Endothelial cell (in vitro differentiated cells): ENCODE measurements at regions not wholly inside any gene's neighbourhood (a gene's known extent, or its start where the extent isn't known, plus 50 kb on each side); places are given as distances from the start of the nearest gene placed in this dataset.

Experiments used
- DNase-seq: peaks from one replicate; pipeline ENCODE4 v3.0.0; 2021; ENCODE audit warnings: low spot score
- H3K27ac Mint-ChIP-seq: one replicate; pipeline ENCODE4 v1.8.0; 2021; ENCODE audit warnings: mixed read lengths, inconsistent platforms; ENCODE audit not compliant: unreplicated experiment
- H3K27me3 Mint-ChIP-seq: one replicate; pipeline ENCODE4 v1.8.0; 2021; ENCODE audit warnings: mild to moderate bottlenecking, moderate library complexity, mixed read lengths, inconsistent platforms; ENCODE audit not compliant: unreplicated experiment
- H3K36me3 Mint-ChIP-seq: one replicate; pipeline ENCODE4 v1.8.0; 2021; ENCODE audit warnings: mild to moderate bottlenecking, low read depth, mixed read lengths, inconsistent platforms; ENCODE audit not compliant: unreplicated experiment
- H3K4me1 Mint-ChIP-seq: one replicate; pipeline ENCODE4 v1.8.0; 2021; ENCODE audit warnings: mild to moderate bottlenecking, mixed read lengths, inconsistent platforms; ENCODE audit not compliant: unreplicated experiment
- H3K4me3 Mint-ChIP-seq: one replicate; pipeline ENCODE4 v1.8.0; 2021; ENCODE audit warnings: mild to moderate bottlenecking, mixed read lengths, inconsistent platforms; ENCODE audit not compliant: unreplicated experiment
- H3K9me3 Mint-ChIP-seq: one replicate; pipeline ENCODE4 v1.8.0; 2021; ENCODE audit warnings: mixed read lengths, inconsistent platforms; ENCODE audit not compliant: unreplicated experiment
- TF ChIP-seq, protein P1 (sequence below): fragments of 200-600 bp; sonication (generic); IDR thresholded peaks from one replicate; pipeline ENCODE4 v1.5.0; 2021; ENCODE audit warnings: antibody characterized with exemption; ENCODE audit not compliant: unreplicated experiment

DNA sequence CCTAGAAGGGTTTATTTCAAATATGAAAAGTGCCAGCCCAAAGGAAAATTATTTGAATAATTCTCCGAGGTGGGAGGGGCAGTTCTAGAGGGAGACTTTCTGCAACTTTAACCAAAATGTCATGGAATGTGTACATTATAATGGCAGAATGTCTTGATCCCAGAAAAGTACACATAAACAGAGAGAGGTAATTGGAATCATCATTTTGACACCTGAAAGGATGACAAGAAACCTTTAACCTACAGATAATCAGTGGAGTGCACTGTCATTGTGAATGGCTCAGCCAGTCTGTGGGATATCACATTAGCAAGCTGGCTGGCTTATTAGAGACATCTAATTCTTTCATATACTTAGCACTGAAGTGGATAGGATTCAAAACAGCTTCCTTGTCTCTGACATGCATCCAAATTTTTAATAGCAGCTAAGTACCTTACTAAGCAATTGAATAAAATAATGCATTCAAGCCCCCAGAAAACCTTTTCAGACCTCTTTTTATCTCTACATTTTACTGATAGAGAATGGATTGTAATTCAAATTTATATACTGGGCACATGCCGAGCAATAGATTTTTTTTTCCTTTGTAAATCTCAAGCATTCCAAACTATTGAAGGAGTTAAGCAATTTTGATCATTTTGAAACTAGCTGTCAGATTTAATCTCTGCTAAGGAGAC lies 468.6 kb downstream of the COG6 start:
- Mint-ChIP-seq H3K9me3 (no peaks in the 10 kb centered on the region), H3K4me1 (peaks cover 3% of the 10 kb centered on the region), H3K4me3 (no peak overlapping the region), H3K27ac (no peak overlapping the region), H3K27me3 (peaks cover 2% of the 10 kb centered on the region), H3K36me3 (no peaks in the 10 kb centered on the region)
- DNase-seq: no peak
- TF ChIP-seq, protein P1, sequence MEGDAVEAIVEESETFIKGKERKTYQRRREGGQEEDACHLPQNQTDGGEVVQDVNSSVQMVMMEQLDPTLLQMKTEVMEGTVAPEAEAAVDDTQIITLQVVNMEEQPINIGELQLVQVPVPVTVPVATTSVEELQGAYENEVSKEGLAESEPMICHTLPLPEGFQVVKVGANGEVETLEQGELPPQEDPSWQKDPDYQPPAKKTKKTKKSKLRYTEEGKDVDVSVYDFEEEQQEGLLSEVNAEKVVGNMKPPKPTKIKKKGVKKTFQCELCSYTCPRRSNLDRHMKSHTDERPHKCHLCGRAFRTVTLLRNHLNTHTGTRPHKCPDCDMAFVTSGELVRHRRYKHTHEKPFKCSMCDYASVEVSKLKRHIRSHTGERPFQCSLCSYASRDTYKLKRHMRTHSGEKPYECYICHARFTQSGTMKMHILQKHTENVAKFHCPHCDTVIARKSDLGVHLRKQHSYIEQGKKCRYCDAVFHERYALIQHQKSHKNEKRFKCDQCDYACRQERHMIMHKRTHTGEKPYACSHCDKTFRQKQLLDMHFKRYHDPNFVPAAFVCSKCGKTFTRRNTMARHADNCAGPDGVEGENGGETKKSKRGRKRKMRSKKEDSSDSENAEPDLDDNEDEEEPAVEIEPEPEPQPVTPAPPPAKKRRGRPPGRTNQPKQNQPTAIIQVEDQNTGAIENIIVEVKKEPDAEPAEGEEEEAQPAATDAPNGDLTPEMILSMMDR: no peak

DNA sequence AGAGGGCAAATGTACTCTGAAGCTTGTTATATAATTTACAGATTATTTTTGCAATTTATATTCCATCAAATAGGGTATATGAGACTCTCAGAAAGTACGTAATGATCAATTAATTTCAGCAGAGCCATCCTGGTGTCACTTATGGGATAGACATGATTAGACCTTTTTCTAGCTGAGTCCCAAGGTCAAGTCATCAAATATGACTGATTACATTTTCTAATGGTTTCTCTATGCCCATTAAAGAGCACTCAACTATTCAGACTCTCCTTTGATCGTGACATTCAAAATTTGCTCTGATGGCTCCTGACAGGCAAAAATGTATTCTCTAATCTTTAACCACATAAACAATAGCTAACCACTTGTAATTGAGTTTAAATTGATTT lies 469.2 kb downstream of the COG6 start:
- H3K36me3 Mint-ChIP-seq: no peaks in the 10 kb centered on the region
- H3K4me1 Mint-ChIP-seq: peaks cover 3% of the 10 kb centered on the region
- H3K4me3 Mint-ChIP-seq: no peak overlapping the region
- TF ChIP-seq, protein P1: no peak
- DNase-seq: no peak
- no peak overlapping the region for H3K27ac Mint-ChIP-seq
- peaks cover 3% of the 10 kb centered on the region for H3K27me3 Mint-ChIP-seq
- H3K9me3 Mint-ChIP-seq: no peaks in the 10 kb centered on the region

DNA sequence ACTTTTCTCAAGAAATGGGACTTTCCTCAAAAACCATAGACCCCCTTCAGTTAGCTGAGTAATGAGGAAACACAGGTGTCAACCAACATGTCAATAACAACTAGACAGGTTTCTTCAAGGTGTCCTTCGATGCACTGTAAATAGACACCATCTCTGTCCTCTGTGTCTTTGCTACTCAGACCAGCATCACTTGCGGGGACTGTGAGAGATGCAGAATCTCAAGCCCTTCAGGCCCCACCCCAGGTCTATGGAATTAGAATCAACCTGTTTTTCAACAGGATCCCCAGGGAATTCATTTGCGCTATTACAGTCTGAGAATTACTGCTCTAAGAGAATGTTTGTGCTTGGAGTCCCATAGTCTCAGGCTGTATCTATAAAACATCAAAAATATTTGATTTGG lies 469.9 kb downstream of the COG6 start:
- TF ChIP-seq, protein P1: no peak
- peaks cover 3% of the 10 kb centered on the region for H3K27me3 Mint-ChIP-seq
- no peak overlapping the region for H3K4me3 Mint-ChIP-seq
- H3K36me3 Mint-ChIP-seq: no peaks in the 10 kb centered on the region
- H3K9me3 Mint-ChIP-seq: no peaks in the 10 kb centered on the region
- no peak overlapping the region for H3K27ac Mint-ChIP-seq
- DNase-seq: no peak
- peaks cover 3% of the 10 kb centered on the region for H3K4me1 Mint-ChIP-seq

DNA sequence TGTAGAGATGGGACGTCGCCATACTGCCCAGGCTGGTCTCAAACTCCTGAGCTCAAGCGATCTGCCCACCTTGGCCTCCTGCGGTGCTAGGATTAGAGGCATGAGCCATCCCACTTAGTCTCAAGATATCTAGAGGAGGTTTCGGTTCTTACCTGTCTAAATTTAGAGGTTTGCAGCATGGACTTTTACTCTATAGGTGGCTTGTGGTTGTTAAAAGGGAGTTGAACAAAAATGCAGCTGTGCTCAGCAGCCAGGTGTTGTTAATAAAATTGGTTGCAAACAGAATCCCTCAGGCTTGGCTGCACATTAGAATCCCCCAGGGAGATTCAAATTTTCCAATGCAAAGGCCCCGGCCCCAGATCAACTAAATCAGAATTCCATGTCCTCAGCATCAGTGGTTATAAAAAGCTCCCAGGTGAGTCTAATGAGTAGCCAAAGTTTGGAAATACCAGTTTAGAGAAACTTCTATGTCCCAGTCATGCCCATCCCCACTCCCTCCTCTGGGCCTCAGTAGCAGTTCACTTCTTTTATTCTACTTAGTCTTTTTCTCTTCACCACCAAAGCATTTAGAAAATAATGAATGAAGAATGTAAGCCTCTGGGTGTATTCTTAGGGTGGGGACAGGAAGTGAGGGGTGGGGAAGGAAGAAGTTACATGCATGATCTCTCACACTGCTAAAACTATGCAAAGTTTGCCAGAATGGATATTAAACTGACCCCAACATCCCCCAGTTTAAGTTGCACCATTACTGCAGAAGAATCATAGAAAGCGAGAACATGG lies 471.0 kb downstream of the COG6 start:
- peaks cover 3% of the 10 kb centered on the region for H3K4me1 Mint-ChIP-seq
- TF ChIP-seq, protein P1: no peak
- DNase-seq: no peak

DNA sequence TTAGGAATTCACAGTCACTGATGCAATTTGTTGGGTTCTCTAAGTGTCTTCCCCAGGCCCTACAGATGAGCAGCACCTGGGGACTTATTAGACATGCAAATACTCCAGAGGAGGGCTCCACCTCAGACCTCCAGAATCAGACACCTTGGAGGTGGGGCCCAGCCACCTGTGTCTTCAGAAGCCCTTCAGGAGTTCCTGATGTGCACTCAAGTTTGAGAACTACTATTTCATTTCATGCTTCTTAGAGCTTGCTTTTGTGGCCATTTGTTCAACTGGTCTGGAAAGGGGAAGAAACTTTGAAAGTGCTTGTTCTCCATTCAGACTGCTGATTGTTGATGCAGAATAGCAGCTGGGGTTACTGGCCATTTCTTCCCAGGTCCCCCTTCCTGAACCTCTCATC lies 472.0 kb downstream of the COG6 start:
- Mint-ChIP-seq H3K27ac (no peak overlapping the region), H3K27me3 (peaks cover 3% of the 10 kb centered on the region), H3K36me3 (no peaks in the 10 kb centered on the region), H3K9me3 (no peaks in the 10 kb centered on the region), H3K4me1 (peaks cover 3% of the 10 kb centered on the region), H3K4me3 (no peak overlapping the region)
- TF ChIP-seq, protein P1: no peak
- DNase-seq: no peak

More for the DNA sequence above, 471.0 kb downstream of the COG6 start:
- Mint-ChIP-seq H3K27me3 (peaks cover 3% of the 10 kb centered on the region), H3K9me3 (no peaks in the 10 kb centered on the region), H3K27ac (no peak overlapping the region), H3K4me3 (no peak overlapping the region), H3K36me3 (no peaks in the 10 kb centered on the region)
